Sigmoid colon (tissue), 6 donors: ENCODE measurements at regions not wholly inside any gene's neighbourhood (a gene's known extent, or its start where the extent isn't known, plus 50 kb on each side); places are given as distances from the start of the nearest gene placed in this dataset.

ENCODE experiments used
- DNase-seq: peaks from one replicate; pipeline ENCODE4 v3.0.0-alpha.2; 2019
- H3K27ac ChIP-seq, 4 donors: fragments of 200-600 bp; sonication (generic); one replicate each; pipeline ENCODE4 v1.5.1; 2016 to 2019; ENCODE audit warnings: mild to moderate bottlenecking in 1 of 4
- H3K27me3 ChIP-seq, 3 donors: fragments of 200-600 bp; sonication (generic); one replicate each; pipeline ENCODE4 v1.5.1; 2019; ENCODE audit warnings: mild to moderate bottlenecking in 1 of 3
- H3K36me3 ChIP-seq, 4 donors: fragments of 200-600 bp; sonication (generic); one replicate each; pipeline ENCODE4 v1.5.1; 2016 to 2019
- H3K4me1 ChIP-seq, 4 donors: fragments of 200-600 bp; sonication (generic); one replicate each; pipeline ENCODE4 v1.5.1; 2017 to 2019
- H3K4me3 ChIP-seq, 4 donors: fragments of 200-600 bp; sonication (generic); one replicate each; pipeline ENCODE4 v1.5.1; 2017 to 2019; ENCODE audit warnings: mild to moderate bottlenecking in 2 of 4, moderate library complexity in 1 of 4
- H3K9me3 ChIP-seq, 4 donors: fragments of 200-600 bp in 3 of 4; sonication (generic) in 3 of 4; one replicate each; pipeline versions ENCODE4 v1.5.1 to v1.6.1; 2013 to 2019
- EP300 ChIP-seq, 4 donors: sonication (generic); formaldehyde crosslinking; IDR thresholded peaks; one replicate each; pipeline ENCODE4 v1.6.1; 2017; ENCODE audit warnings: antibody characterized with exemption in 4 of 4
- POLR2A ChIP-seq, 2 donors: fragments of 450-650 bp; IDR thresholded peaks; one replicate each; pipeline ENCODE4 v1.6.1; 2016; ENCODE audit warnings: antibody characterized with exemption in 2 of 2, mild to moderate bottlenecking in 2 of 2, moderate library complexity in 2 of 2
- POLR2AphosphoS5 ChIP-seq, 4 donors: sonication (generic); formaldehyde crosslinking; IDR thresholded peaks; one replicate each; pipeline ENCODE4 v1.6.1; 2017; ENCODE audit warnings: antibody characterized with exemption in 4 of 4
- WGBS, 2 donors: extraction: QIAGEN DNeasy Blood & Tissue Kit; methylation state at CpG; one replicate each; pipeline ENCODE4 v1.1.7; 2013; 5-methylcytosine and 5-hydroxymethylcytosine counted together
- intact Hi-C: fragments of 100-400 bp; cut with DNase I; formaldehyde crosslinking; loops from one replicate; pipeline ENCODE4 v1.15.1; 2023
- TF ChIP-seq, protein P1 (sequence below), 4 experiments: fragments of 450-650 bp in 3 of 4; fragments of 200-600 bp in 1 of 4; IDR thresholded peaks; one replicate each; pipeline ENCODE4 v1.5.1; 2016 to 2019; ENCODE audit warnings: antibody characterized with exemption in 4 of 4, mild to moderate bottlenecking in 3 of 4, moderate library complexity in 2 of 4
- donor health status: healthy with polysubstance abuse.
- donor health status: healthy.

DNA sequence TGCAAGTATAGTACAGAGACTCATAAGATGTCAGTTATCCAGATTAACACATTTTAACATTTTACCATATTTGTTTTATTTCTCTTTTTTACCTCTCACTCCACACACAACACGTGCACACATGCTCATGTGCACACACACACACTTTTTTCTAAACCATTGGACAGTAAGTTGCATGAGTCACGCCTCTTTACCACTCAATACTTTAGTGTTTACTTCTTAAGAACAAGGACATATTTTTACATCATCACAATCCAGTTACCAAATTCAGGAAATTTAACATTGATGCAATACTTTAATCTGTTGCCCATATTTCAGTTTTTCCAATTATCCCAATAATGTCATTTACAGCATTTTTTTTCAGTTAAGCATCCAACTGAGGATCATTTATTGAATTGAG lies 109.0 kb downstream of the RIN2 start:
- 87 to 91% methylated on average over 2 of the region's 2 CpGs for WGBS, 2 donors
- TF ChIP-seq EP300 (IDR thresholded peaks at IDR 0.05) (no peak), POLR2A (IDR thresholded peaks at IDR 0.05) (no peak)
- TF ChIP-seq, protein P1, sequence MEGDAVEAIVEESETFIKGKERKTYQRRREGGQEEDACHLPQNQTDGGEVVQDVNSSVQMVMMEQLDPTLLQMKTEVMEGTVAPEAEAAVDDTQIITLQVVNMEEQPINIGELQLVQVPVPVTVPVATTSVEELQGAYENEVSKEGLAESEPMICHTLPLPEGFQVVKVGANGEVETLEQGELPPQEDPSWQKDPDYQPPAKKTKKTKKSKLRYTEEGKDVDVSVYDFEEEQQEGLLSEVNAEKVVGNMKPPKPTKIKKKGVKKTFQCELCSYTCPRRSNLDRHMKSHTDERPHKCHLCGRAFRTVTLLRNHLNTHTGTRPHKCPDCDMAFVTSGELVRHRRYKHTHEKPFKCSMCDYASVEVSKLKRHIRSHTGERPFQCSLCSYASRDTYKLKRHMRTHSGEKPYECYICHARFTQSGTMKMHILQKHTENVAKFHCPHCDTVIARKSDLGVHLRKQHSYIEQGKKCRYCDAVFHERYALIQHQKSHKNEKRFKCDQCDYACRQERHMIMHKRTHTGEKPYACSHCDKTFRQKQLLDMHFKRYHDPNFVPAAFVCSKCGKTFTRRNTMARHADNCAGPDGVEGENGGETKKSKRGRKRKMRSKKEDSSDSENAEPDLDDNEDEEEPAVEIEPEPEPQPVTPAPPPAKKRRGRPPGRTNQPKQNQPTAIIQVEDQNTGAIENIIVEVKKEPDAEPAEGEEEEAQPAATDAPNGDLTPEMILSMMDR (IDR thresholded peaks at IDR 0.05), result no peak

DNA sequence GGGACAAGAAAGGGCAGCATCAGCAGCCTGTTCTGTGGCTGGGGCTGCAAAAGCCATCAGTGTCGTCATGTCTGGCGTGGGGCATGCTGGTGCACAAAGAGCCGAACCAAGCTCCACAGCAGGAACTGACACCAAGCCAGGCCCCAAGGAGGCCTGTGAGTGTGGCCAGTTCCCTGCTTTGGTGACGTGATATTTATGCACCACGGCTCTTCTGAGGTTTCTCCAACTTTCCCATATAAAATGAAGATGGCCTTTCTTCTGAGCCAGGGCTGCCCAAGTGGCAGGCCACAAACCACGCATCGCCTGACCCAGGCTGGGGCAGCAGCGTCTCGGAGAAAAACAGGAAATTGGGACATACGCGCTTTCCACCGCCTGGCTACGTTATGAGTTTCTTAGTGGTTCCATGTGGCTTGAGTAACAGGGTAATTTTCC lies 109.9 kb downstream of the RIN2 start:
- TF ChIP-seq POLR2AphosphoS5 (IDR thresholded peaks at IDR 0.05) (no peak), POLR2A (IDR thresholded peaks at IDR 0.05) (no peak), EP300 (IDR thresholded peaks at IDR 0.05) (no peak)
- TF ChIP-seq, protein P1 (IDR thresholded peaks at IDR 0.05), result no peak
- Histone ChIP-seq H3K36me3 (no peaks in the 10 kb centered on the region), H3K9me3 (no peaks in the 10 kb centered on the region), H3K27ac (peak overlapping the region in 1 of 4 donors; percentile 23), H3K4me1 (no peaks in the 10 kb centered on the region), H3K4me3 (no peak overlapping the region), H3K27me3 (no peaks in the 10 kb centered on the region)
- intact Hi-C loops, result no loop called here
- peak; percentile 71 for DNase-seq
- WGBS, 2 donors, result 76 to 87% methylated on average over 13 of the region's 13 CpGs

More for the DNA sequence above, 109.0 kb downstream of the RIN2 start:
- no peaks in the 10 kb centered on the region for H3K9me3 ChIP-seq
- no peak overlapping the region for H3K4me3 ChIP-seq
- no peaks in the 10 kb centered on the region for H3K36me3 ChIP-seq
- H3K4me1 ChIP-seq, result no peaks in the 10 kb centered on the region
- DNase-seq, result no peak
- no peak overlapping the region for H3K27ac ChIP-seq
- intact Hi-C loops, result no loop called here
- no peaks in the 10 kb centered on the region for H3K27me3 ChIP-seq

DNA sequence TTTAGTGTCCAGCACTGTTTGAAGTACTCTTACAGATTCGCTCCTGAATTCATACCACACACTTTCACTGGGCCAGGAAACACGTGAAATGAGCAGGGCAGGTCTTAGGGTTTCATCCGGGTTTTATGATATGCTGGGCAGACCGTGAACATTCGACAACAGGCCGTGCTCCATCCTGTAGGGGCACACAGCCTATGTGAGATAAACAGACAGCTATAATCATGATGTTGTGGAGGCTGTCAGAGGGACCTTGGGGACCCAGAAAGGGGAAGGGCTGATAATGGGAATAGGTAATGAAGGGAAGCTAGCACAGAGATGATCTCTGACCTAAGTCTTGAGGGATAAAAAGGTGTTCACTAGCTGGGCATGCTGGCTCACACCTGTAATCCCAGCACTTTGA lies 110.4 kb downstream of the RIN2 start:
- Histone ChIP-seq H3K27ac (peak overlapping the region in 1 of 4 donors; percentile 8), H3K4me1 (no peaks in the 10 kb centered on the region), H3K4me3 (no peak overlapping the region), H3K27me3 (no peaks in the 10 kb centered on the region), H3K36me3 (no peaks in the 10 kb centered on the region), H3K9me3 (no peaks in the 10 kb centered on the region)
- DNase-seq, result no peak
- TF ChIP-seq POLR2AphosphoS5 (IDR thresholded peaks at IDR 0.05), result no peak
- no peak for TF ChIP-seq EP300 (IDR thresholded peaks at IDR 0.05)
- no peak for TF ChIP-seq POLR2A (IDR thresholded peaks at IDR 0.05)
- TF ChIP-seq, protein P1 (IDR thresholded peaks at IDR 0.05), result no peak
- 80 to 88% methylated on average over 6 of the region's 6 CpGs for WGBS, 2 donors
- intact Hi-C loops, result no loop called here

DNA sequence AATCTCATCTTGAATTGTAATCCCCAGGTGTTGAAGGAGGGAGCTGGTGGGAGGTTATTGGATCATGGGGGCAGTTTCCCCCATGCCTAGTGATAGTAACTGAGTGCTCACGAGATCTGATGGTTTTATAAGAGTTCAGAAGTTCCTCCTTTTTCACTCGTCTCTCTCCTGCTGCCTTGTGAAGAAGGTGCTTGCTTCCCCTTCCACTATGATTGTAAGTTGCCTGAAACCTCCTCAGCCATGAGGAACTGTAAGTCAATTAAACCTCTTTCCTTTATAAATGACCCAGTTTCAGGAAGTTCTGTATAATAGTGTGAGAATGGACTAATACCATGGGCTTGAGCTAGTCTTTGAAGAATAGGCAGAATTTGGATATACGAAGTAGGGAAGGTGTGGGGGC lies 113.9 kb downstream of the RIN2 start:
- intact Hi-C loops, result no loop called here
- peaks cover 0 to 19% (median 17%) of the 10 kb centered on the region in 4 donors for H3K4me1 ChIP-seq
- H3K4me3 ChIP-seq, result no peak overlapping the region
- H3K36me3 ChIP-seq, result no peaks in the 10 kb centered on the region
- H3K27ac ChIP-seq, result no peak overlapping the region
- TF ChIP-seq EP300 (IDR thresholded peaks at IDR 0.05) (no peak), POLR2AphosphoS5 (IDR thresholded peaks at IDR 0.05) (no peak), POLR2A (IDR thresholded peaks at IDR 0.05) (no peak)
- TF ChIP-seq, protein P1 (IDR thresholded peaks at IDR 0.05), result no peak
- no peaks in the 10 kb centered on the region for H3K27me3 ChIP-seq
- DNase-seq, result no peak
- H3K9me3 ChIP-seq, result no peaks in the 10 kb centered on the region
- 82 to 85% methylated on average over 3 of the region's 3 CpGs for WGBS, 2 donors

DNA sequence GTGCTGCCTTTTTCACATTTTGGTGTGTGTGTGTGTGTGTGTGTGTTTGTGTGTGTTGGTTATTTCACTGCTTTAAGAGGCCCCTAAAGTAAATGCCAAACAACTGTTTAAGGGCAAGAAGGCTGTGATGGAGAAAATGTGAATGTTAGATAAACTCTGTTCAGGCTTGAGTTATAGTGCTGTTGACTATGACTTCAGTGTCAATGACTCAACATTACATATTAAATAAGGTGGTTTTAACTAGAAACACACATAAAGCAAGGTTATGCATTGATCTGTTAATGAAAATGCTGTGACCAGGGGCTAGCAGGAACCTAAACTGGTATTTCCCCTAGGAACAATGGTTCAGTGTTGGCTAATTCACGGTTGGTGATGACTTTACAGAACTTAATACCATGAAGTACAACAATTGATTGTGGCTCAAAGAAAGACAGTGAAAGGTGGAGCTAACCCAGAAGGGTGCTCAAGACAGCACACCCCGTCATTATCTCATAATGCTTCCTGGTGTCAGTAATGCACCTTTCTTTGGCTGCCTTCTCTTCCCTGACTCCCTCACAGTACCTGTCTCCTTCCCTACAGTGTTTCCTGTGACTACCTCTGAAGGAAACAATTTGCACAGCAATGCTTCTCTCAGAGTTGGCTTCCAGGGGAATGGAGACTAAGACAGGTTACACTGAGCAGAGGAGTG lies 116.1 kb downstream of the RIN2 start:
- no peak overlapping the region for H3K4me3 ChIP-seq
- 74 to 75% methylated on average over 2 of the region's 2 CpGs for WGBS, 2 donors
- H3K4me1 ChIP-seq, result peaks cover 0 to 24% (median 18%) of the 10 kb centered on the region in 4 donors
- no peaks in the 10 kb centered on the region for H3K27me3 ChIP-seq
- H3K9me3 ChIP-seq, result no peaks in the 10 kb centered on the region
- TF ChIP-seq, protein P1 (IDR thresholded peaks at IDR 0.05), result no peak
- no peak for TF ChIP-seq EP300 (IDR thresholded peaks at IDR 0.05)
- no peak for TF ChIP-seq POLR2A (IDR thresholded peaks at IDR 0.05)
- no peak for TF ChIP-seq POLR2AphosphoS5 (IDR thresholded peaks at IDR 0.05)
- H3K27ac ChIP-seq, result no peak overlapping the region
- H3K36me3 ChIP-seq, result no peaks in the 10 kb centered on the region
- intact Hi-C loops, result no loop called here
- no peak for DNase-seq
